Amygdala (tissue), 56 donors: ENCODE measurements at regions not wholly inside any gene's neighbourhood (a gene's known extent, or its start where the extent isn't known, plus 50 kb on each side); places are given as distances from the start of the nearest gene placed in this dataset.
"Not testable (repeated sequence)": the region's sequence is repeated elsewhere in the genome, so short reads cannot be mapped to it uniquely, and the experiment has no call there.

Experiments used
- DNase-seq, 56 donors: peaks; one replicate each; lab custom pipeline; 2025; lab: John Stamatoyannopoulos, UW

DNA sequence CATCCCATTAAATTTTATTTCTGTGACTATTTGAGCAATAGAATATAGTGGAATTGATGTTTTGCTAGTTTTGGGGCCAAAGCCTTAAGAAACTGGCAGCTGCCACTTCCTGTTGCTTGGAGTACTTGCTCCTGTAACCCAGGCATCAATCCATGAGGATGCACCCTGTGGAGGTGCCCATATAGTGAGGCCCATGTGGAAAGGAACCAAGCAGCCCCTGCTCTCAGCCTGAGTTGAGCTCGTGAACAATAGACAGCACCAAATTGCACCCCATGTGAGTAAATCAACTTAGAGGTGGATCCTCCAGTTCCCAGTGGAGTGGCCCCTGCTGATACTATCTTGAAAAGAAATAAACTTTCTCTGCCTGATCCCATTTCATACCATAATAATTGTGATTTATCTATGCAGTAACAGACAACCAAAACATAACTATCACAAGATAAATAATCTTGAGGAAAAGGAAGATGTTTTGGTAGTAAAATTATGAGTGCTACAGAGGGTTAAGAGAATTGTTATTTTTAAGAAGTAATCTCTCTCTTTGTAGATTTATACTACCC, 481.9 kb downstream of the TBC1D32 start:
- DNase-seq, result no peak

- peak in 1 of 56 donors; percentile 0 for DNase-seq
These were observed 508.0 kb downstream of the TBC1D32 start for GRCh38 chr6:120826253-120826652.

DNA sequence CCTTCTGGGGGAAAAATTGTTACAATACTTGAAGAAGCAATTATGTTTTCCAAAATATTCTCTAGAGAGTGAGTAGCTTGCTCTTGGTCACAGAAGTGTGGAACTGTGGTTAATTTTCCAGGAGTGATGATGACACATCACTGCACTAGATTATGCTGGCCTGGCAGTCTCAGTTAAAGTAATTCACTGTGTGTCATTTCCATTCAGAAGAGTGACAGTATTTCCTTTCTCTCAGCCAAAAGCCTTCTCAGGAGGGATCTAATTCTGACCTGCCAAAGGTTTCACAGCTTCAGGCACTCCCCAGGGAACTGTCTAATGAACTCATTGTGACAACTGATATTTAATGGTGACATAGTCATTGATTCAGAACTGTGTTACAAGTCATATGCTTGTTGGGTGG, 517.5 kb downstream of the TBC1D32 start:
- DNase-seq, result no peak

- DNase-seq, result no peak
These were observed 529.0 kb downstream of the TBC1D32 start for GRCh38 chr6:120805276-120805675.

DNA sequence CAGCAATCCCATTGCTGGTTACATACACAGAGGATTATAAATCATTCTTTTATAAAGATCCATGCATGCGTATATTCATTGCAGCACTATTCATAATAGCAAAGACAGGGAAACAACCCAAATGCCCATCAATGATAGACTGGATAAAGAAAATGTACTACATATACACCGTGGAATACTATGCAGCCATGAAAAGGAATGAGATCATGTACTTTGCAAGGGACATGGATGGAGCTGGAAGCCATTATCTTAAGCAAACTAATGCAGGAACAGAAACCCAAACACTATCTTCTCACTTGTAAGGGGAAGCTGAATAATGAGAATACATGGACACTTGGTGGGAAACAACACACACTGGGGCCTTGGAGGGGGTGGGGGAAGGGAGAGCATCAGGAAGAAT, 529.7 kb downstream of the TBC1D32 start:
- no peak for DNase-seq

GRCh38 chr6:120786682-120787081, 547.6 kb downstream of the TBC1D32 start:
- DNase-seq, result no peak

DNA sequence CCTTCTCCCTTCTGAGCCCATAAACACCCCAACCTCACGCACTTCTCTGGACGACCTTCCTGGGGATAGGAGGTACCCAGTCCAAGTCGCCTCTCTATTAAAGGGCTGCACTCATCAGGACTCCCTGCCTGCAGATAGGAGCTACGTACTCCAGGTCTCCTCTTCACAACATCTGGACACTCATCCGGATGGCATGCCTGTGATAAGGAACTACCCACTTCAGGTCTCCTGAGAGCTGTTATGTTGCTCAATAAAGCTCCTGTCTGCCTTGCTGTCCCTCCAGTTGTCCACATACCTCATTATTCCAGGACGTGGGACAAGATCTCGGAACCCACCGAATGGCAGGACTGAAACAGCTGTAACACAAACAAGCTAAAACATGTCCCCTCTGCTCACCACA, 548.0 kb downstream of the TBC1D32 start:
- no peak for DNase-seq

DNA sequence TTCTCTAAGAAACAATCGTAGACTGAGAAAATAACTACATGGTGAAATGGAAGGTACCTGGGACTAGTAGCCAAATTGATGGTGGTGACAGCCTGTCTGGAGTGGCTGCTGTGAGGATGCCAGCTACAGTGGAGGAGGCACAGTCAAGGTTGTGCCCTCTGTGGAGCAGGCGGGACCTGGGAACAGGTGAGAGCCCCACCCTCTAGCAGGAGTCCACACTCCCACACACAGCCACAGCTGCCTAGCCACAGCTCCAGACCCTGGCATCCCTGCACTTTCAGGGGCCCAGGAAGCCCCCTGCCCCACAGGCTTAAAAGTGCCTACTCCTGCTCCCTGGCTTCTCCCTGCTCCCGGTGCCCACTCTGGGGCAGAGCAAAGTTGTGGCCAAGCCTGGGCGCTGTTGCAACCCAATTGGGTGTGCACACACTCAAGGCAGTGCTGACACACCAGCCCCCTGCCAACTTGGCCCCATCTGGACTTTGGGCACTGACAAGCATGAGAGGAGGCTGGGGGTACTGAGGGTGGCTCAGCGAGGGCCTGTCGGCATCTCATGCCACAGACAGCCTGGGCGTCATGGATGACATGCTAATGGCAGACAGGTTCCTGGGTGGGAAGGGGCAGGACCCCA, 548.7 kb downstream of the TBC1D32 start:
- DNase-seq, result no peak

- no peak for DNase-seq
These were observed 554.8 kb downstream of the TBC1D32 start for GRCh38 chr6:120779441-120779840.

DNA sequence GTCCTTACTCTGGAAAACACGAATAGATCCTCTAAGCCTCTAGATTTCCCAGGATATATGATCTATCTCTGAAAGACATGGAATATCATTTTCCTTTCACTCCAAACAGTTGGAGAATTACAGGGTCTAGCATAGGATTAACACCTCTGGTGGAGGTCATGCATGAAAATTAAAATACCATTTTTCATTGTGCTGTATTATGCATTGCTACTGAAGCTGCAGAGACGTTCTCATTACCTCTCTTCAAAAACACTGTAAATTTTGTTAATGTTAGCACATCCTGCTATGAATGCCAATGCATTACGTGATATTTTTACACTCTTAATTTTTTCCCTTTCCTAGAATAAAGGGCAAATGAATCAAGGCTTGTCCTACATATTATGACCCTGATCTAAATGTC, 558.6 kb downstream of the TBC1D32 start:
- DNase-seq, result no peak

GRCh38 chr6:120774275-120774674, 560.0 kb downstream of the TBC1D32 start:
- DNase-seq, result no peak

GRCh38 chr6:120771019-120771418, 563.3 kb downstream of the TBC1D32 start:
- DNase-seq, result no peak

- no peak for DNase-seq
These were observed 570.0 kb downstream of the TBC1D32 start for GRCh38 chr6:120764312-120764711.

- DNase-seq, result no peak
These were observed 574.7 kb downstream of the TBC1D32 start for GRCh38 chr6:120759570-120759969.

DNA sequence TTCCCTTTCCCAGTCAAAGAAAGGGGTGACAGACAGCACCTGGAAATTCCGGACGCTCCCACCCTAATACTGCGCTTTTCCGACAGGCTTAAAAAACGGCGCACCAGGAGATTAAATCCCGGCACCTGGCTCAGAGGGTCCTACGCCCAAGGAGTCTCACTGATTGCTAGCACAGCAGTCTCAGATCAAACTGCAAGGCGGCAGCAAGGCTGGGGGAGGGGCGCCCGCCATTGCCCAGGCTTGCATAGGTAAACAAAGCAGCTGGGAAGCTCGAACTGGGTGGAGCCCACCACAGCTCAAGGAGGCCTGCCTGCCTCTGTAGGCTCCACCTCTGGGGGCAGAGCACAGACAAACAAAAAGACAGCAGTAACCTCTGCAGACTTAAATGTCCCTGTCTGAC, 585.7 kb downstream of the TBC1D32 start:
- not testable (repeated sequence) for DNase-seq

DNA sequence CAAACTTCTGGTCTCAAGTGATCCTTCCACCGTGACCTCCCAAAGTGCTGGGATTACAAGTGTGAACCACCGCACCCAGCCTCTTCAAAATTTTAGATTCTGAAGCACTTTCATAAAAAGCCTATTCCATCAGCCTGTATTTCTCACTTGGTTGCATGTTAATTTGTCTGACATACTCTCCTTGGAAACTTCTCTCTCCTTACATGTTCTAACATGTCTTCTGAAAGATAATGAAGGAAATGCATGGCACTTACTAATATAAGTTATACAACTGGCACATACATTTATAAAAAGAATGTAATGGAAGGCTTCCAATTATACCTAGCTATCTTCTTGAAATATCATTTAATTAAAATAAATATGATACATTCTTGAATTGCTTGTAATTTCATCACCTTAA, 597.5 kb downstream of the TBC1D32 start:
- DNase-seq, result no peak

DNA sequence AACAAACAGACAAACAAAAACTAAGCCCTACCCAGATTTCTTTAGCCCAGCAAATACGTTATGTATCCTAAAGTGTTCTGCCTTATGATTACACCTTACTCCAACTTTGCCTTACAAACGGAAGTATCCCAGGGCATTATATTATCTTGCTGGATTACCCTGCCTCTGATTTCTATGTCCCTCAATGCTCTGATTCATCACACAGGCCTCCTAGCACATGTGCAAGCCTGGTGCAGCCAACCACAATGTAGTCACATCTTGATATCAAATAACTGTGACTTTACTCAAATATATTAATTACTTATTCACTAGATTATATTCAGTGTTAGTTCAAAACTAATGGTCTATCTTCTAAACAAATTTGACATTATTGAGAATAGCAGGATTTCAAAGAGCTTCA, 598.6 kb downstream of the TBC1D32 start:
- DNase-seq, result no peak

- no peak for DNase-seq
These were observed 623.0 kb downstream of the TBC1D32 start for GRCh38 chr6:120711255-120711654.

- no peak for DNase-seq
These were observed 634.3 kb downstream of the TBC1D32 start for GRCh38 chr6:120700001-120700400.

GRCh38 chr6:120686492-120686891, 647.8 kb downstream of the TBC1D32 start:
- no peak for DNase-seq

GRCh38 chr6:120682145-120682544, 652.1 kb downstream of the TBC1D32 start:
- DNase-seq, result no peak

- no peak for DNase-seq
These were observed 653.1 kb downstream of the TBC1D32 start for GRCh38 chr6:120681204-120681603.

DNA sequence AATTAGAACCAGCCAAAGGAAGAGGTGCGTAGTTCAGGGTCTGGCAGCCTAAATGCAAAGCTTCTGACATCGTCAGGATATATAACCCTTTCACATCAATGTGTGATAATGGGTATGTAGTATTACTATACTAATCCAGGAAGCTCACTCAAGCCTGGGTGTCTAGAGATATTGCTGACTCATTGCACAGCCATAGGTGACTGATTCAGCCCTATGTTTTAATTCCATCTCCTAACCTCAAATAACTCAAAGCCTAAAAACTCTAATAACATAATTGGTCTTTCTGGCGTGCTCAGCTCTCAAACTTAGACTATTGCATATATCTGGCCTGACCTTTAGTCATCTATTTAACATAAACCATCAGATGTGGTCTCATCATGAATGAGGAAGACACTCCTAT, 658.4 kb downstream of the TBC1D32 start:
- DNase-seq, result no peak
